ENCODE measurements at regions not wholly inside any gene's neighbourhood (a gene's known extent, or its start where the extent isn't known, plus 50 kb on each side); places are given as distances from the start of the nearest gene placed in this dataset.

DNA sequence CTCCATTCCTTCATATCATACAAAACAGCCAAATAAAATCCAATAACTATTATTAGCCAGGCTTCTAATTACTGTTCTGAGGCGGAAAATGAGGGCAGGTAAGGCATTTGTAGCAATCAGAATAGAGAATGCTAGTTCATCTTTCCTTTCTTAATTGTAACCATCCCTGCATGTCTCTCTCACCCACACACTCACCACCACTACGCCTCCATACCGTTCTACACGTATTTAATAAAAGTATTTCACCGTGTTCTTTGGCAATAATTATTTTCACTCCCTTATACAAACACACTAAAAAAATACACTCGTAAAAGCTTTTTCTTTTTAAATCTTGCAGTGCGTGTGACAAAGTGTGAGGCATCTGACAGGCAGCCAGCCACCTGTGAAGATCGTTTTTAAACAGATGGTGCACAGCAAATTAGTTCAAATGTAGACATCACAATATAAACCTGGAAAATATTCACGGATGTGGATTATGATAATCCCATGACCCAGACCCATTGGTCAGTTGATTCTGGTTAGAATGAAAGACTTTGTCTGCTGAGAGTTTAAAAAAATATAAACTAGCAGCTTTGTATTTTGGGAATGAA lies 653.6 kb downstream of the REEP3 start:
- Histone ChIP-seq H3K27ac (ENCODE audit: extremely low read depth, low read depth, low read length) (no peak overlapping the region), H3K4me3 (ENCODE audit: low read depth, low read length) (no peak overlapping the region), H3K36me3 (ENCODE audit: control insufficient read depth in 2 of 2, insufficient read depth in 1 of 2, low read length in 2 of 2) (no peaks in the 10 kb centered on the region), H3K4me1 (ENCODE audit: control insufficient read depth, insufficient read depth, low read length) (no peaks in the 10 kb centered on the region), H3K9me3 (ENCODE audit: control insufficient read depth, insufficient read depth, low read depth, low read length) (no peaks in the 10 kb centered on the region)
- ChIA-PET POLR2A (no interaction called here), CTCF (no interaction called here)
- TF ChIP-seq, protein P1, sequence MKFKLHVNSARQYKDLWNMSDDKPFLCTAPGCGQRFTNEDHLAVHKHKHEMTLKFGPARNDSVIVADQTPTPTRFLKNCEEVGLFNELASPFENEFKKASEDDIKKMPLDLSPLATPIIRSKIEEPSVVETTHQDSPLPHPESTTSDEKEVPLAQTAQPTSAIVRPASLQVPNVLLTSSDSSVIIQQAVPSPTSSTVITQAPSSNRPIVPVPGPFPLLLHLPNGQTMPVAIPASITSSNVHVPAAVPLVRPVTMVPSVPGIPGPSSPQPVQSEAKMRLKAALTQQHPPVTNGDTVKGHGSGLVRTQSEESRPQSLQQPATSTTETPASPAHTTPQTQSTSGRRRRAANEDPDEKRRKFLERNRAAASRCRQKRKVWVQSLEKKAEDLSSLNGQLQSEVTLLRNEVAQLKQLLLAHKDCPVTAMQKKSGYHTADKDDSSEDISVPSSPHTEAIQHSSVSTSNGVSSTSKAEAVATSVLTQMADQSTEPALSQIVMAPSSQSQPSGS (tag by site-specific recombination; IDR thresholded peaks at IDR 0.05; ENCODE audit: low read depth), result no peak
- TF ChIP-seq, protein P2, sequence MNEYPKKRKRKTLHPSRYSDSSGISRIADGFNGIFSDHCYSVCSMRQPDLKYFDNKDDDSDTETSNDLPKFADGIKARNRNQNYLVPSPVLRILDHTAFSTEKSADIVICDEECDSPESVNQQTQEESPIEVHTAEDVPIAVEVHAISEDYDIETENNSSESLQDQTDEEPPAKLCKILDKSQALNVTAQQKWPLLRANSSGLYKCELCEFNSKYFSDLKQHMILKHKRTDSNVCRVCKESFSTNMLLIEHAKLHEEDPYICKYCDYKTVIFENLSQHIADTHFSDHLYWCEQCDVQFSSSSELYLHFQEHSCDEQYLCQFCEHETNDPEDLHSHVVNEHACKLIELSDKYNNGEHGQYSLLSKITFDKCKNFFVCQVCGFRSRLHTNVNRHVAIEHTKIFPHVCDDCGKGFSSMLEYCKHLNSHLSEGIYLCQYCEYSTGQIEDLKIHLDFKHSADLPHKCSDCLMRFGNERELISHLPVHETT (tag by site-specific recombination; IDR thresholded peaks at IDR 0.05), result no peak
- TF ChIP-seq ZNF366 (tag by site-specific recombination; conservative IDR thresholded peaks at IDR 0.05), result no peak
- TF ChIP-seq ZNF585B (tag by site-specific recombination; IDR thresholded peaks at IDR 0.05), result no peak
- TF ChIP-seq ZNF621 (tag by site-specific recombination; IDR thresholded peaks at IDR 0.05), result no peak
- TF ChIP-seq GLIS1 (tag by site-specific recombination; IDR thresholded peaks at IDR 0.05), result no peak
- TF ChIP-seq, protein P3, sequence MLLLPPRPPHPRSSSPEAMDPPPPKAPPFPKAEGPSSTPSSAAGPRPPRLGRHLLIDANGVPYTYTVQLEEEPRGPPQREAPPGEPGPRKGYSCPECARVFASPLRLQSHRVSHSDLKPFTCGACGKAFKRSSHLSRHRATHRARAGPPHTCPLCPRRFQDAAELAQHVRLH (tag by site-specific recombination; IDR thresholded peaks at IDR 0.05), result no peak
- TF ChIP-seq FEZF1 (tag by site-specific recombination; IDR thresholded peaks at IDR 0.05), result no peak
- TF ChIP-seq, protein P4, sequence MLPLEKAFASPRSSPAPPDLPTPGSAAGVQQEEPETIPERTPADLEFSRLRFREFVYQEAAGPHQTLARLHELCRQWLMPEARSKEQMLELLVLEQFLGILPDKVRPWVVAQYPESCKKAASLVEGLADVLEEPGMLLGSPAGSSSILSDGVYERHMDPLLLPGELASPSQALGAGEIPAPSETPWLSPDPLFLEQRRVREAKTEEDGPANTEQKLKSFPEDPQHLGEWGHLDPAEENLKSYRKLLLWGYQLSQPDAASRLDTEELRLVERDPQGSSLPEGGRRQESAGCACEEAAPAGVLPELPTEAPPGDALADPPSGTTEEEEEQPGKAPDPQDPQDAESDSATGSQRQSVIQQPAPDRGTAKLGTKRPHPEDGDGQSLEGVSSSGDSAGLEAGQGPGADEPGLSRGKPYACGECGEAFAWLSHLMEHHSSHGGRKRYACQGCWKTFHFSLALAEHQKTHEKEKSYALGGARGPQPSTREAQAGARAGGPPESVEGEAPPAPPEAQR (tag by site-specific recombination; IDR thresholded peaks at IDR 0.05), result no peak
- TF ChIP-seq, protein P5, sequence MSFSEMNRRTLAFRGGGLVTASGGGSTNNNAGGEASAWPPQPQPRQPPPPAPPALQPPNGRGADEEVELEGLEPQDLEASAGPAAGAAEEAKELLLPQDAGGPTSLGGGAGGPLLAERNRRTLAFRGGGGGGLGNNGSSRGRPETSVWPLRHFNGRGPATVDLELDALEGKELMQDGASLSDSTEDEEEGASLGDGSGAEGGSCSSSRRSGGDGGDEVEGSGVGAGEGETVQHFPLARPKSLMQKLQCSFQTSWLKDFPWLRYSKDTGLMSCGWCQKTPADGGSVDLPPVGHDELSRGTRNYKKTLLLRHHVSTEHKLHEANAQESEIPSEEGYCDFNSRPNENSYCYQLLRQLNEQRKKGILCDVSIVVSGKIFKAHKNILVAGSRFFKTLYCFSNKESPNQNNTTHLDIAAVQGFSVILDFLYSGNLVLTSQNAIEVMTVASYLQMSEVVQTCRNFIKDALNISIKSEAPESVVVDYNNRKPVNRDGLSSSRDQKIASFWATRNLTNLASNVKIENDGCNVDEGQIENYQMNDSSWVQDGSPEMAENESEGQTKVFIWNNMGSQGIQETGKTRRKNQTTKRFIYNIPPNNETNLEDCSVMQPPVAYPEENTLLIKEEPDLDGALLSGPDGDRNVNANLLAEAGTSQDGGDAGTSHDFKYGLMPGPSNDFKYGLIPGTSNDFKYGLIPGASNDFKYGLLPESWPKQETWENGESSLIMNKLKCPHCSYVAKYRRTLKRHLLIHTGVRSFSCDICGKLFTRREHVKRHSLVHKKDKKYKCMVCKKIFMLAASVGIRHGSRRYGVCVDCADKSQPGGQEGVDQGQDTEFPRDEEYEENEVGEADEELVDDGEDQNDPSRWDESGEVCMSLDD (tag by site-specific recombination; IDR thresholded peaks at IDR 0.05), result no peak
- TF ChIP-seq, protein P6, sequence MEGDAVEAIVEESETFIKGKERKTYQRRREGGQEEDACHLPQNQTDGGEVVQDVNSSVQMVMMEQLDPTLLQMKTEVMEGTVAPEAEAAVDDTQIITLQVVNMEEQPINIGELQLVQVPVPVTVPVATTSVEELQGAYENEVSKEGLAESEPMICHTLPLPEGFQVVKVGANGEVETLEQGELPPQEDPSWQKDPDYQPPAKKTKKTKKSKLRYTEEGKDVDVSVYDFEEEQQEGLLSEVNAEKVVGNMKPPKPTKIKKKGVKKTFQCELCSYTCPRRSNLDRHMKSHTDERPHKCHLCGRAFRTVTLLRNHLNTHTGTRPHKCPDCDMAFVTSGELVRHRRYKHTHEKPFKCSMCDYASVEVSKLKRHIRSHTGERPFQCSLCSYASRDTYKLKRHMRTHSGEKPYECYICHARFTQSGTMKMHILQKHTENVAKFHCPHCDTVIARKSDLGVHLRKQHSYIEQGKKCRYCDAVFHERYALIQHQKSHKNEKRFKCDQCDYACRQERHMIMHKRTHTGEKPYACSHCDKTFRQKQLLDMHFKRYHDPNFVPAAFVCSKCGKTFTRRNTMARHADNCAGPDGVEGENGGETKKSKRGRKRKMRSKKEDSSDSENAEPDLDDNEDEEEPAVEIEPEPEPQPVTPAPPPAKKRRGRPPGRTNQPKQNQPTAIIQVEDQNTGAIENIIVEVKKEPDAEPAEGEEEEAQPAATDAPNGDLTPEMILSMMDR (tag by site-specific recombination; IDR thresholded peaks at IDR 0.05), result no peak
- TF ChIP-seq YY1 (tag by site-specific recombination; IDR thresholded peaks at IDR 0.05), result no peak
- no peak for TF ChIP-seq ZNF654 (tag by site-specific recombination; IDR thresholded peaks at IDR 0.05; ENCODE audit: low read depth)
- TF ChIP-seq ZNF335 (tag by site-specific recombination; conservative IDR thresholded peaks at IDR 0.05), result no peak
- no peak for TF ChIP-seq ZNF677 (tag by site-specific recombination; IDR thresholded peaks at IDR 0.05)
- no peak for TF ChIP-seq ZNF76 (tag by site-specific recombination; IDR thresholded peaks at IDR 0.05; ENCODE audit: borderline replicate concordance, low read depth)
- no peak for TF ChIP-seq KLF9 (tag by site-specific recombination; IDR thresholded peaks at IDR 0.05; ENCODE audit: low read depth)
- TF ChIP-seq, protein P7, sequence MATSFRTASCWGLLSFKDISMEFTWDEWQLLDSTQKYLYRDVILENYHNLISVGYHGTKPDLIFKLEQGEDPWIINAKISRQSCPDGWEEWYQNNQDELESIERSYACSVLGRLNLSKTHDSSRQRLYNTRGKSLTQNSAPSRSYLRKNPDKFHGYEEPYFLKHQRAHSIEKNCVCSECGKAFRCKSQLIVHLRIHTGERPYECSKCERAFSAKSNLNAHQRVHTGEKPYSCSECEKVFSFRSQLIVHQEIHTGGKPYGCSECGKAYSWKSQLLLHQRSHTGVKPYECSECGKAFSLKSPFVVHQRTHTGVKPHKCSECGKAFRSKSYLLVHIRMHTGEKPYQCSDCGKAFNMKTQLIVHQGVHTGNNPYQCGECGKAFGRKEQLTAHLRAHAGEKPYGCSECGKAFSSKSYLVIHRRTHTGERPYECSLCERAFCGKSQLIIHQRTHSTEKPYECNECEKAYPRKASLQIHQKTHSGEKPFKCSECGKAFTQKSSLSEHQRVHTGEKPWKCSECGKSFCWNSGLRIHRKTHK (tag by site-specific recombination; IDR thresholded peaks at IDR 0.05), result no peak
- TF ChIP-seq ZNF248 (tag by site-specific recombination; IDR thresholded peaks at IDR 0.05), result no peak
